Activated CD4-positive, alpha-beta memory T cell treated with anti-CD3 and anti-CD28 coated beads for 36 hours (primary cell): ENCODE measurements at regions not wholly inside any gene's neighbourhood (a gene's known extent, or its start where the extent isn't known, plus 50 kb on each side); places are given as distances from the start of the nearest gene placed in this dataset.

ENCODE experiments used
- CTCF ChIA-PET: fragments of 350-600 bp; sonication (Branson Sonifier 250); formaldehyde crosslinking; loops from one replicate; lab custom pipeline; 2021; ENCODE audit warnings: antibody characterized with exemption, inconsistent platforms; lab: Charles Lee
- POLR2A ChIA-PET: fragments of 350-600 bp; sonication (Branson Sonifier 250); formaldehyde crosslinking; loops from one replicate; lab custom pipeline; 2021; ENCODE audit warnings: antibody characterized with exemption; lab: Charles Lee
- DNase-seq: peaks from one replicate; pipeline ENCODE4 v3.0.0-alpha.2; 2020
- H3K27ac Mint-ChIP-seq: one replicate; pipeline ENCODE4 v1.8.0; 2021; ENCODE audit warnings: mixed read lengths
- H3K27me3 Mint-ChIP-seq: one replicate; pipeline ENCODE4 v1.8.0; 2021; ENCODE audit warnings: mixed read lengths
- H3K36me3 Mint-ChIP-seq: one replicate; pipeline ENCODE4 v1.8.0; 2021; ENCODE audit warnings: mixed read lengths
- H3K4me1 Mint-ChIP-seq: one replicate; pipeline ENCODE4 v1.8.0; 2021; ENCODE audit warnings: low read depth, mixed read lengths
- H3K4me3 Mint-ChIP-seq: one replicate; pipeline ENCODE4 v1.8.0; 2021; ENCODE audit warnings: mild to moderate bottlenecking, mixed read lengths
- H3K9me3 Mint-ChIP-seq: one replicate; pipeline ENCODE4 v1.8.0; 2021; ENCODE audit warnings: mixed read lengths
- intact Hi-C: fragments of 100-400 bp; cut with micrococcal nuclease; formaldehyde crosslinking; loops from one replicate; pipeline ENCODE4 v1.15.1; 2023

- POLR2A ChIA-PET, result no interaction called here
- Mint-ChIP-seq H3K4me3 (no peak overlapping the region), H3K4me1 (no peaks in the 10 kb centered on the region), H3K27ac (no peak overlapping the region), H3K36me3 (no peaks in the 10 kb centered on the region), H3K9me3 (peaks cover 21% of the 10 kb centered on the region), H3K27me3 (no peaks in the 10 kb centered on the region)
- intact Hi-C loops, result no loop called here
- CTCF ChIA-PET, result no interaction called here
- DNase-seq, result no peak
Measured at GRCh38 chr5:3875144-3875543, 279.5 kb downstream of the IRX1 start.

- Mint-ChIP-seq H3K4me3 (no peak overlapping the region), H3K9me3 (peaks cover 11% of the 10 kb centered on the region)
Measured at GRCh38 chr5:3878267-3878666, 282.6 kb downstream of the IRX1 start.

GRCh38 chr5:3883040-3883439 lies 287.4 kb downstream of the IRX1 start:
- intact Hi-C loops, result no loop called here
- peaks cover 2% of the 10 kb centered on the region for H3K27me3 Mint-ChIP-seq
- CTCF ChIA-PET, result no interaction called here
- no peaks in the 10 kb centered on the region for H3K4me1 Mint-ChIP-seq
- POLR2A ChIA-PET, result no interaction called here
- H3K36me3 Mint-ChIP-seq, result no peaks in the 10 kb centered on the region
- peaks cover 5% of the 10 kb centered on the region for H3K9me3 Mint-ChIP-seq
- H3K4me3 Mint-ChIP-seq, result no peak overlapping the region
- no peak for DNase-seq
- H3K27ac Mint-ChIP-seq, result no peak overlapping the region

More at GRCh38 chr5:3878267-3878666, 282.6 kb downstream of the IRX1 start:
- H3K27ac Mint-ChIP-seq, result no peak overlapping the region
- no peaks in the 10 kb centered on the region for H3K36me3 Mint-ChIP-seq
- H3K4me1 Mint-ChIP-seq, result no peaks in the 10 kb centered on the region
- ChIA-PET POLR2A (no interaction called here), CTCF (no interaction called here)
- intact Hi-C loops, result no loop called here
- H3K27me3 Mint-ChIP-seq, result no peaks in the 10 kb centered on the region
- no peak for DNase-seq

DNA sequence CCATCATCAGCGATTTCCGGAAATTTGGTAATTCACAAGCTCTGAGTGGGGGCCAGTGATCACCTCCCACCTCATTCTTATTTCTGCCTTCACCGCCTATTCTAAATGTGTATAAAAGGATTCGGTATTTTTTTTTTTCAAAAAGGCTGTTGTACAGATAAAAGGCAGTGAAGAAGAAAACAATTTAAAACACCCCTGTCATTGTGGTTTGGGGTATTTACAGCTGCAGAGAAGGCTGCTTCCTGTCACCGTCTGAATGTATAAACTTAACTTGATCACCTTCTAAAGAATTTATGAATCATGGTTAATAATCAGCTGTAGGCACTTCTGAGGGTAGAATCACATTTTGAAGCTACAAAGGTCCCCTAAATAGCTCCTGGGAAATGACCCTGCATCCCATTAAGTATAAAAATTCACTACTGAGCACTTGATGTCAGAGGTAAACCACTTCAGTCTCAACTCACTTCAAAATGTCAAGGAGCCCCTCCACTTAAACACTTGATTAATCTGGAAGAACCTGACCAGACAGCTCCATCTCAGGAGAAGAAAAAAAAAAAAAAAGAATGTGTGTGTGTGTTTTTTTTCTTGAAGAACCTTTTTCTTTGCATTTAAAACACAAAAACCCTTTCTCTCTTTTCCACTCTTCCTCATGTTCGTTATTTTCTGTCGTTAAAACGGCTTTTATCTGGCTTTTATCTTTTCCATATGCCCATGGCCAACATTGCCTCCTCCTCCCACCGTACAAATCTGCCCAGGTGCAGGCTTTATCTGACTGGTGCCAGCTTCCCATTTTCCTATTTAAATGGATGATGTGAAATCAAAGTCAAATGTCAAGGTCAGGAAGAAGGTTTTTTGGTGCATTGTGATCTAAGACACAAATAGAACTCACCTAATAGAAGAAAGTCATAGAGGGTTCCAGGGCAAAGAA lies 291.2 kb downstream of the IRX1 start:
- ChIA-PET CTCF (no interaction called here), POLR2A (no interaction called here)
- Mint-ChIP-seq H3K4me3 (no peak overlapping the region), H3K27me3 (peaks cover 2% of the 10 kb centered on the region), H3K27ac (no peak overlapping the region), H3K9me3 (peaks cover 4% of the 10 kb centered on the region), H3K36me3 (no peaks in the 10 kb centered on the region), H3K4me1 (no peaks in the 10 kb centered on the region)
- intact Hi-C loops, result no loop called here
- DNase-seq, result no peak

GRCh38 chr5:3888310-3888709 lies 292.7 kb downstream of the IRX1 start:
- POLR2A ChIA-PET, result no interaction called here
- H3K4me3 Mint-ChIP-seq, result no peak overlapping the region
- CTCF ChIA-PET, result no interaction called here
- peaks cover 4% of the 10 kb centered on the region for H3K9me3 Mint-ChIP-seq
- no peaks in the 10 kb centered on the region for H3K36me3 Mint-ChIP-seq
- intact Hi-C loops, result no loop called here
- DNase-seq, result no peak
- no peak overlapping the region for H3K27ac Mint-ChIP-seq
- H3K27me3 Mint-ChIP-seq, result peaks cover 2% of the 10 kb centered on the region
- no peaks in the 10 kb centered on the region for H3K4me1 Mint-ChIP-seq

- Mint-ChIP-seq H3K27me3 (peaks cover 2% of the 10 kb centered on the region), H3K9me3 (peaks cover 2% of the 10 kb centered on the region), H3K36me3 (no peaks in the 10 kb centered on the region), H3K27ac (no peak overlapping the region), H3K4me1 (no peaks in the 10 kb centered on the region), H3K4me3 (no peak overlapping the region)
- intact Hi-C loops, result no loop called here
- no peak for DNase-seq
- CTCF ChIA-PET, result no interaction called here
- POLR2A ChIA-PET, result no interaction called here
Measured at GRCh38 chr5:3889412-3890142, 293.9 kb downstream of the IRX1 start.

DNA sequence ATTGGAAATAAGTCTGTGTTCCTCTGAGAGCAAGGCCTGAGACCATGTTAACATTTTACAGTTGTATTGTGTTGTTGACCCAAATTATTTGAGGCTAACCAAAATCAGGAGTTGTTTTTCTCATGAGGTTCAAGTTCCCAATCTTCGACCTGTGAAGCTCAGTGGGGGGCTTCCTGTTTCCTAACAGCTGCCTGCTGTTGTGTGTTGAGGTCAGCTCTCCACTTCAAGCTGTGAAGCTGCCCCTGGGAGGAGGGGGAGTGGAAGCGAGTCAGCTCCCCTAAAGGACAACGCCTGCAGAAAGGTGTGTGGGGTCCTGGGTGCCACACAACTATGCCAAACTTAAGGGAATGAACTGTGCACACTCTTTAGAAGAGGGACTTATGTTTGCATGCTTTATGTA lies 295.5 kb downstream of the IRX1 start:
- ChIA-PET CTCF (no interaction called here), POLR2A (no interaction called here)
- intact Hi-C loops, result no loop called here
- Mint-ChIP-seq H3K36me3 (no peaks in the 10 kb centered on the region), H3K4me1 (no peaks in the 10 kb centered on the region), H3K27ac (no peak overlapping the region), H3K4me3 (no peak overlapping the region), H3K9me3 (peaks cover 2% of the 10 kb centered on the region), H3K27me3 (peaks cover 2% of the 10 kb centered on the region)
- no peak for DNase-seq

DNA sequence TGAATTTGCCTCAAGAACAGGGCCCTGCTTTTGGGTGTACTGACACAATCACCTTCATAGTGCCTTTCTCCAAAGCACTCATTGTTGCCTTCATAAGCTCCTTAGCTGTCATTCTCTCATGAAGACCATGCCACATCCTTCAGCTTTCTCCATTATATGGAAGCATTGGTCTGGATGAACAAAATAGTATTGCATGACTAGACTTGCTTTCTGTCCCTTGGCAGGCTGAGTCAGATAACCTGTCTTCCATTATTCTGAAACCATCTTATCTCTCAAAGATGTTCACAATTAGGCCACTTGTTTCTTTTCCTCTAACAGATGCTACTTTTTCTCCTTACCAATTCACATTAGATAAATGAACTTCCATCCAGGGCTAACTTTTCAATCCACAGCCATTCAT lies 297.9 kb downstream of the IRX1 start:
- H3K27me3 Mint-ChIP-seq, result no peaks in the 10 kb centered on the region
- H3K36me3 Mint-ChIP-seq, result no peaks in the 10 kb centered on the region
- intact Hi-C loops, result no loop called here
- H3K27ac Mint-ChIP-seq, result no peak overlapping the region
- POLR2A ChIA-PET, result no interaction called here
- DNase-seq, result no peak
- CTCF ChIA-PET, result no interaction called here
- H3K4me1 Mint-ChIP-seq, result no peaks in the 10 kb centered on the region
- H3K9me3 Mint-ChIP-seq, result peaks cover 10% of the 10 kb centered on the region
- H3K4me3 Mint-ChIP-seq, result no peak overlapping the region

GRCh38 chr5:3893975-3894374 lies 298.3 kb downstream of the IRX1 start:
- no peak overlapping the region for H3K4me3 Mint-ChIP-seq
- no peaks in the 10 kb centered on the region for H3K4me1 Mint-ChIP-seq
- POLR2A ChIA-PET, result no interaction called here
- CTCF ChIA-PET, result no interaction called here
- H3K36me3 Mint-ChIP-seq, result no peaks in the 10 kb centered on the region
- intact Hi-C loops, result no loop called here
- H3K27ac Mint-ChIP-seq, result no peak overlapping the region
- H3K27me3 Mint-ChIP-seq, result no peaks in the 10 kb centered on the region
- no peak for DNase-seq
- H3K9me3 Mint-ChIP-seq, result peaks cover 14% of the 10 kb centered on the region

DNA sequence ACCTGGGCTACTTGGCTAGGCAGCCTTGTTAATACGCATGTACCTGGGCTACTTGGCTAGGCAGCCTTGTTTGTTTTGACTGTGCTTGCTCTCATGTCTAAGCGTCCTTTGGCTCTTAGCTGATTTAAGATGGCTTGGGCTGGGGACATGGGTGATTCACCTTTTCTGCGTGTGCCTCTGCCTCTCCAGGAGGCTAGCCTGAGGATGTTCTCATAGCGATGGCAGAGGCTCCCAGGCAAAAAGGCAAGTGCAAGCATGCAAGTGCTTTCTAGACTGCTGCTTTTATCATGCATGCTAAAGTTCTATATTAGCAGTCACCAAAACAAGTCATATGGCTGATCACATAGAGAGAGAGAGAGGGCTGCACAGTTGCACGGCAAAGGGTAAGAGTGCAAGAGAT lies 300.5 kb downstream of the IRX1 start:
- Mint-ChIP-seq H3K4me1 (no peaks in the 10 kb centered on the region), H3K27ac (no peak overlapping the region), H3K9me3 (peaks cover 15% of the 10 kb centered on the region), H3K4me3 (no peak overlapping the region), H3K36me3 (no peaks in the 10 kb centered on the region), H3K27me3 (no peaks in the 10 kb centered on the region)
- CTCF ChIA-PET, result no interaction called here
- no peak for DNase-seq
- intact Hi-C loops, result no loop called here
- POLR2A ChIA-PET, result no interaction called here

- intact Hi-C loops, result no loop called here
- Mint-ChIP-seq H3K4me1 (no peaks in the 10 kb centered on the region), H3K4me3 (no peak overlapping the region), H3K27me3 (no peaks in the 10 kb centered on the region), H3K27ac (no peak overlapping the region), H3K36me3 (no peaks in the 10 kb centered on the region), H3K9me3 (peaks cover 13% of the 10 kb centered on the region)
- DNase-seq, result no peak
- ChIA-PET POLR2A (no interaction called here), CTCF (no interaction called here)
Measured at GRCh38 chr5:3899093-3899492, 303.5 kb downstream of the IRX1 start.

DNA sequence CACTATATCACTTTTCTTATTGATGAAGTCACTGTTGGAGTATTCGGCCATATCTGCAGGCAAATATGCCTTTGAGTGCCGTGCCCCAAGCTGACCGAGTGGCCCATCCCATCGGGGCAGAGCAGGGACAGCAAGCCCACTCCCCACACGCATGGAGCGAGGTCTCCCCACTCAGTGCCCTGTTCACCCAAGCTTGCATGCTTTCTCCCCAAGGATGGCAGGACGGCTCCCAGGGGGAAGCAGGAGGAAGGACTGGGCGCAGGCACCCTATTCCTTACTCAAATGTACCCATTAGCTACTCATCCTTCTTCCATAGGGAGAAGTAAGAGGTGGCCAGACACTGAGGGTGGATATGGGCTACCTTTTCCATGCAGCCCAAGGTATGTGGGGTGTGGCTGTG lies 309.0 kb downstream of the IRX1 start:
- CTCF ChIA-PET, result no interaction called here
- Mint-ChIP-seq H3K27ac (no peak overlapping the region), H3K4me1 (no peaks in the 10 kb centered on the region), H3K9me3 (no peaks in the 10 kb centered on the region), H3K27me3 (no peaks in the 10 kb centered on the region), H3K36me3 (no peaks in the 10 kb centered on the region), H3K4me3 (no peak overlapping the region)
- intact Hi-C loops, result no loop called here
- DNase-seq, result no peak
- POLR2A ChIA-PET, result no interaction called here

GRCh38 chr5:3905031-3905430 lies 309.4 kb downstream of the IRX1 start:
- DNase-seq, result no peak
- no peak overlapping the region for H3K4me3 Mint-ChIP-seq
- H3K36me3 Mint-ChIP-seq, result no peaks in the 10 kb centered on the region
- intact Hi-C loops, result no loop called here
- H3K27me3 Mint-ChIP-seq, result no peaks in the 10 kb centered on the region
- ChIA-PET CTCF (no interaction called here), POLR2A (no interaction called here)
- H3K4me1 Mint-ChIP-seq, result no peaks in the 10 kb centered on the region
- H3K27ac Mint-ChIP-seq, result no peak overlapping the region
- no peaks in the 10 kb centered on the region for H3K9me3 Mint-ChIP-seq
